DOHH2 (cell line): ENCODE measurements at regions not wholly inside any gene's neighbourhood (a gene's known extent, or its start where the extent isn't known, plus 50 kb on each side); places are given as distances from the start of the nearest gene placed in this dataset.

Experiments used
- H3F3A ChIP-seq: fragments of 200-600 bp; sonication (generic), shearing (Covaris generic); 2 replicates; pipeline ENCODE4 v1.6.0; 2016; ENCODE audit warnings: antibody characterized with exemption, mild to moderate bottlenecking; ENCODE audit not compliant: control insufficient read depth, insufficient read depth
- H3K27ac ChIP-seq: fragments of 200-600 bp; sonication (generic); 2 replicates; pipeline ENCODE4 v1.5.1; 2014; ENCODE audit warnings: low read depth, mild to moderate bottlenecking, low read length, moderate library complexity
- H3K27me3 ChIP-seq: fragments of 200-600 bp; sonication (generic); 2 replicates; pipeline ENCODE4 v1.6.1; 2014; ENCODE audit warnings: mild to moderate bottlenecking, low read length, mixed read lengths; ENCODE audit not compliant: control insufficient read depth
- H3K36me3 ChIP-seq: fragments of 200-600 bp; sonication (generic); 2 replicates; pipeline ENCODE4 v1.6.1; 2014; ENCODE audit warnings: mild to moderate bottlenecking, low read length, moderate library complexity, mixed read lengths; ENCODE audit not compliant: control insufficient read depth
- H3K4me1 ChIP-seq: fragments of 200-600 bp; sonication (generic); 2 replicates; pipeline ENCODE4 v1.6.1; 2014; ENCODE audit warnings: mild to moderate bottlenecking, low read length, mixed read lengths; ENCODE audit not compliant: control insufficient read depth
- H3K4me2 ChIP-seq: fragments of 200-600 bp; sonication (generic); 2 replicates; pipeline ENCODE4 v1.6.0; 2014; ENCODE audit warnings: mild to moderate bottlenecking, low read length, moderate library complexity
- H3K4me3 ChIP-seq: fragments of 200-600 bp; sonication (generic); 2 replicates; pipeline ENCODE4 v1.5.1; 2014; ENCODE audit warnings: mild to moderate bottlenecking, low read length, mixed read lengths
- H3K79me2 ChIP-seq: fragments of 200-600 bp; sonication (generic); 2 replicates; pipeline ENCODE4 v1.6.1; 2014; ENCODE audit warnings: mild to moderate bottlenecking, low read length, mixed read lengths; ENCODE audit not compliant: control insufficient read depth
- H3K9me2 ChIP-seq: fragments of 200-600 bp; sonication (generic); replicated peaks from 2 replicates; pipeline ENCODE4 v1.6.1; 2014; ENCODE audit warnings: mild to moderate bottlenecking, low read length, mixed read lengths; ENCODE audit not compliant: control insufficient read depth
- H3K9me3 ChIP-seq: fragments of 200-600 bp; sonication (generic); 2 replicates; pipeline ENCODE4 v1.6.1; 2014; ENCODE audit warnings: antibody characterized with exemption, low read length, mixed read lengths; ENCODE audit not compliant: control insufficient read depth, insufficient read depth
- H4K20me1 ChIP-seq: fragments of 200-600 bp; sonication (generic); 2 replicates; pipeline ENCODE4 v1.6.0; 2014; ENCODE audit warnings: low read depth, mild to moderate bottlenecking, antibody characterized with exemption, low read length, moderate library complexity; ENCODE audit not compliant: control insufficient read depth, insufficient read depth
- EZH2phosphoT487 ChIP-seq: fragments of 200-600 bp; sonication (generic); IDR thresholded peaks from 2 replicates; pipeline ENCODE4 v1.6.1; 2017; ENCODE audit warnings: borderline replicate concordance, mild to moderate bottlenecking, antibody characterized with exemption, low read length, moderate library complexity, mixed read lengths
- TF ChIP-seq, protein P1 (sequence below): fragments of 200-600 bp; sonication (generic); IDR thresholded peaks from one replicate; pipeline ENCODE4 v1.5.1; 2014; ENCODE audit warnings: antibody characterized with exemption, mild to moderate bottlenecking, low read depth, low read length; ENCODE audit not compliant: poor library complexity, severe bottlenecking

DNA sequence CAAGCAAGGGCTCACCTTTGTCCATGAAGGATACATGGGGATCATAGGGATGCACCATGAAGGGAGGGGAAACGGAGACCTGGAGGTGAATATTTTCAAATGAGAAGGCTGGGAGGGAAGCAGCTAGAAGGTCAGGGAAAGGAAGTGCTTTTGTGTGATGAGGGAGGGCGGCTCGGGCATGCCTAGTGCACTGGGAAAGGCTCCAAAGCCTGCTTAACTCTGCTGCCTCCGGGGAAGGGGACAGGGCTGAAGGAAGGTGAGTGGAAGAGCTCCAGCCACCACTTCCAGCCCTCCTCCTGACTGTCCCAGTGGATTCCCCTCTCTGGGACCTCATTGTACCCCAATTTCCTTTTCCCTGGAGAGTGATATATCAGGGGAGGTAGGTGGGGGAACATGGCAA, 149.4 kb upstream of the PRMT8 start:
- no peak overlapping the region for H3K4me3 ChIP-seq

DNA sequence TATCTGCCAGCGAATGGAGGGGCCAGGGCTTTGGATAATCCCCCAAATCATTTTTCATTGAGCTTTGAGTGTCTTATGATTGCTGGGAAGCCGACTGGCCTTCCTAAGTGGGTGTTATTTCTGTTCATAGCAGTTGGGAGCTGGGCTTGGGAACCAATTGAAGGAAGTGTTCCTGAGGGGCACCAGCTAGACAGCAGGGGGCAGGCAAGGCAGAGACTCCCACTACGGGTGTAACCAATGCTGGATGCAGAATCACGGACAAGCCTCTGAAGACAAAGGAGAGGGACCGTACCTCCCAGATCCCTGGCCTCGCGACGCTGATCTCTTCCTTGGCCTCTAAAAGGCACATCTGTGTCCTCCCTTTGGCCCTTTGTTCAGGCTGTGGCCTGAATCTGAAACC, 149.0 kb upstream of the PRMT8 start:
- Histone ChIP-seq H3K9me3 (no peaks in the 10 kb centered on the region), H3K27ac (no peak overlapping the region), H3K79me2 (no peaks in the 10 kb centered on the region), H3K4me2 (no peak overlapping the region), H4K20me1 (no peaks in the 10 kb centered on the region), H3F3A (no peaks in the 10 kb centered on the region), H3K27me3 (peaks cover 9% of the 10 kb centered on the region), H3K36me3 (no peaks in the 10 kb centered on the region), H3K4me1 (no peaks in the 10 kb centered on the region), H3K9me2 (no peaks in the 10 kb centered on the region), H3K4me3 (no peak overlapping the region)
- TF ChIP-seq, protein P1, sequence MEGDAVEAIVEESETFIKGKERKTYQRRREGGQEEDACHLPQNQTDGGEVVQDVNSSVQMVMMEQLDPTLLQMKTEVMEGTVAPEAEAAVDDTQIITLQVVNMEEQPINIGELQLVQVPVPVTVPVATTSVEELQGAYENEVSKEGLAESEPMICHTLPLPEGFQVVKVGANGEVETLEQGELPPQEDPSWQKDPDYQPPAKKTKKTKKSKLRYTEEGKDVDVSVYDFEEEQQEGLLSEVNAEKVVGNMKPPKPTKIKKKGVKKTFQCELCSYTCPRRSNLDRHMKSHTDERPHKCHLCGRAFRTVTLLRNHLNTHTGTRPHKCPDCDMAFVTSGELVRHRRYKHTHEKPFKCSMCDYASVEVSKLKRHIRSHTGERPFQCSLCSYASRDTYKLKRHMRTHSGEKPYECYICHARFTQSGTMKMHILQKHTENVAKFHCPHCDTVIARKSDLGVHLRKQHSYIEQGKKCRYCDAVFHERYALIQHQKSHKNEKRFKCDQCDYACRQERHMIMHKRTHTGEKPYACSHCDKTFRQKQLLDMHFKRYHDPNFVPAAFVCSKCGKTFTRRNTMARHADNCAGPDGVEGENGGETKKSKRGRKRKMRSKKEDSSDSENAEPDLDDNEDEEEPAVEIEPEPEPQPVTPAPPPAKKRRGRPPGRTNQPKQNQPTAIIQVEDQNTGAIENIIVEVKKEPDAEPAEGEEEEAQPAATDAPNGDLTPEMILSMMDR = peak; percentile 35
- no peak for TF ChIP-seq EZH2phosphoT487

More for the DNA sequence above, 149.4 kb upstream of the PRMT8 start:
- no peaks in the 10 kb centered on the region for H3K9me2 ChIP-seq
- no peaks in the 10 kb centered on the region for H3K79me2 ChIP-seq
- TF ChIP-seq, protein P1 = no peak
- TF ChIP-seq EZH2phosphoT487 = no peak
- no peak overlapping the region for H3K4me2 ChIP-seq
- H3K4me1 ChIP-seq = no peaks in the 10 kb centered on the region
- H3K27me3 ChIP-seq = peaks cover 9% of the 10 kb centered on the region
- H3F3A ChIP-seq = no peaks in the 10 kb centered on the region
- H3K9me3 ChIP-seq = no peaks in the 10 kb centered on the region
- H4K20me1 ChIP-seq = no peaks in the 10 kb centered on the region
- no peak overlapping the region for H3K27ac ChIP-seq
- H3K36me3 ChIP-seq = no peaks in the 10 kb centered on the region

DNA sequence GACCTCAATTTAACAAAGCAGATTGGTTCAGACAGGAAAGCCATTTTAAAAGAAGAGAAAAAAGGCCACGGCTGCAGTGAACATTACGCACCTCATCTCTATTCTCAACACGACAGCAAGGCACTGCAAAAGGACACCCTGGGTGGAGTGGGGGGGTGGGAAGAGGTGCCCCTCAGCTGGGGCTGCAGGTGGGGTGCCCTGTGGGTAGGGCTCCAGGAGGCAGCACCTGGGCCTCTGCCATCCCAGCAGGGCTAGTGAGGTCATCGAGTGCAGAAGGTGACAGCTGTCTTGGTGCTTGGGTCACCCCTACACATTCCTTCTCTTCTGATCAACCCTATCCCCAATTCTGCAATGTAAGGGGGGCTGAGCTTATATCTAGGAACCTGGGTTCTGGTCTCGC, 142.9 kb upstream of the PRMT8 start:
- Histone ChIP-seq H3K27me3 (peaks cover 7% of the 10 kb centered on the region; the same call in 1 of the 2 replicates), H3K4me3 (no peak overlapping the region), H3F3A (no peaks in the 10 kb centered on the region), H3K9me3 (no peaks in the 10 kb centered on the region), H3K4me1 (no peaks in the 10 kb centered on the region), H3K4me2 (no peak overlapping the region), H3K9me2 (no peaks in the 10 kb centered on the region), H3K79me2 (no peaks in the 10 kb centered on the region), H3K27ac (no peak overlapping the region), H4K20me1 (no peaks in the 10 kb centered on the region), H3K36me3 (no peaks in the 10 kb centered on the region)
- TF ChIP-seq, protein P1 = no peak
- TF ChIP-seq EZH2phosphoT487 = no peak

DNA sequence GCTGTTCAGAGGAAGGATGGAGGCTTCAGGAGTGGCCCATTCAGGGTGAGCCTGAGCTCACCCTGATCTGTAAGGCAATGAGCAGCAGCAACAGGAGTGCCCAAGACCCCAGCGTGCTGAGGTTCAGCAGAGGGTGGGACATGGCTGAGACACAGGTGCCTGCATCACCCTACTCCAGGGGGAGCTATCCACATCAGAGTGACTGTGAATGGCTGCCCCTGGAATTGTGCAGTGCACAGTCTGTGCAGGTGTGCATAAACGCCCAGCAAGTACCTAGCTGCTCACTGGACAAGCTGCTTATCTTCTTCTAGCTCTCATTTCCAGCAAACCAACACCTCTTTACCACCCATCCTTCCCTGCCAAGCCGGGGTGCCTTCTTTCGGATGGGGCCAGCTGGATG, 140.6 kb upstream of the PRMT8 start:
- Histone ChIP-seq H3K27me3 (peaks cover 12% of the 10 kb centered on the region; the same call in 1 of the 2 replicates), H3K4me2 (no peak overlapping the region), H3K9me3 (no peaks in the 10 kb centered on the region), H3F3A (no peaks in the 10 kb centered on the region), H3K27ac (no peak overlapping the region), H3K4me1 (no peaks in the 10 kb centered on the region), H3K79me2 (no peaks in the 10 kb centered on the region), H3K36me3 (no peaks in the 10 kb centered on the region), H3K9me2 (no peaks in the 10 kb centered on the region), H3K4me3 (no peak overlapping the region), H4K20me1 (no peaks in the 10 kb centered on the region)
- no peak for TF ChIP-seq EZH2phosphoT487
- TF ChIP-seq, protein P1 = no peak
